Hepatic stellate cell (primary cell): ENCODE measurements at regions not wholly inside any gene's neighbourhood (a gene's known extent, or its start where the extent isn't known, plus 50 kb on each side); places are given as distances from the start of the nearest gene placed in this dataset.

ENCODE experiments used
- DNase-seq: peaks from one replicate; pipeline ENCODE4 v3.0.0; 2011; ENCODE audit warnings: low spot score

- no peak for DNase-seq
These were observed 128.0 kb upstream of the VSTM2B start for GRCh38 chr19:29397748-29398147.

- DNase-seq, result no peak
These were observed 126.0 kb upstream of the VSTM2B start for GRCh38 chr19:29399804-29400203.

GRCh38 chr19:29400917-29401711 lies 124.7 kb upstream of the VSTM2B start:
- no peak for DNase-seq

- no peak for DNase-seq
These were observed 123.9 kb upstream of the VSTM2B start for GRCh38 chr19:29401712-29402421.

GRCh38 chr19:29402563-29402962 lies 123.2 kb upstream of the VSTM2B start:
- DNase-seq, result no peak

GRCh38 chr19:29404015-29404414 lies 121.8 kb upstream of the VSTM2B start:
- no peak for DNase-seq

GRCh38 chr19:29404951-29405727 lies 120.7 kb upstream of the VSTM2B start:
- no peak for DNase-seq

- DNase-seq, result no peak
These were observed 120.1 kb upstream of the VSTM2B start for GRCh38 chr19:29405728-29405995.

GRCh38 chr19:29409076-29409862 lies 116.5 kb upstream of the VSTM2B start:
- no peak for DNase-seq

- no peak for DNase-seq
These were observed 115.2 kb upstream of the VSTM2B start for GRCh38 chr19:29410601-29411000.

- DNase-seq, result no peak
These were observed 114.6 kb upstream of the VSTM2B start for GRCh38 chr19:29411113-29411581.

- no peak for DNase-seq
These were observed 112.4 kb upstream of the VSTM2B start for GRCh38 chr19:29413435-29413834.

- DNase-seq, result no peak
These were observed 110.3 kb upstream of the VSTM2B start for GRCh38 chr19:29415507-29415906.

- DNase-seq, result no peak
These were observed 108.7 kb upstream of the VSTM2B start for GRCh38 chr19:29417048-29417447.

GRCh38 chr19:29418201-29418600 lies 107.6 kb upstream of the VSTM2B start:
- DNase-seq, result no peak

- no peak for DNase-seq
These were observed 105.7 kb upstream of the VSTM2B start for GRCh38 chr19:29420065-29420464.

GRCh38 chr19:29420482-29421195 lies 105.2 kb upstream of the VSTM2B start:
- DNase-seq, result no peak

- no peak for DNase-seq
These were observed 104.6 kb upstream of the VSTM2B start for GRCh38 chr19:29421196-29421545.

- no peak for DNase-seq
These were observed 103.7 kb upstream of the VSTM2B start for GRCh38 chr19:29422047-29422446.

- DNase-seq, result no peak
These were observed 103.2 kb upstream of the VSTM2B start for GRCh38 chr19:29422486-29423085.

- DNase-seq, result no peak
These were observed 97.7 kb upstream of the VSTM2B start for GRCh38 chr19:29428071-29428470.
